H1 (cell line): ENCODE measurements at regions not wholly inside any gene's neighbourhood (a gene's known extent, or its start where the extent isn't known, plus 50 kb on each side); places are given as distances from the start of the nearest gene placed in this dataset.

Experiments
- CTCF ChIA-PET: fragments of 300-600 bp; sonication (Branson Sonifier 250); formaldehyde crosslinking; loops from one replicate; lab custom pipeline; 2021; ENCODE audit not compliant: partially characterized antibody; lab: Charles Lee
- POLR2A ChIA-PET: fragments of 300-600 bp; sonication (Branson Sonifier 250); formaldehyde crosslinking; loops from one replicate; lab custom pipeline; 2021; ENCODE audit warnings: inconsistent platforms; ENCODE audit not compliant: partially characterized antibody; lab: Charles Lee
- DNase-seq, 2 experiments: peaks; one replicate each; pipeline versions ENCODE4 v3.0.0 to v3.0.0-alpha.2; 2010 to 2022; ENCODE audit warnings: low spot score in 2 of 2, low read depth in 1 of 2, mixed read lengths in 1 of 2
- FAIRE-seq: peaks from 2 replicates; lab custom pipeline; 2011; peaks lifted over from hg19 to GRCh38; lab: Jason Lieb, UNC
- H2AFZ ChIP-seq: 2 replicates; pipeline ENCODE4 v1.8.1; 2012; ENCODE audit warnings: low read length, inconsistent platforms
- H2AK5ac ChIP-seq: 2 replicates; pipeline ENCODE4 v1.6.1; 2013; ENCODE audit warnings: low read depth, low read length
- H2BK120ac ChIP-seq: replicated peaks from 2 replicates; pipeline ENCODE3; 2013; ENCODE audit warnings: low read depth, low read length, inconsistent platforms
- H2BK12ac ChIP-seq: 2 replicates; pipeline ENCODE4 v1.6.1; 2013; ENCODE audit warnings: low read depth, low read length
- H2BK15ac ChIP-seq: 2 replicates; pipeline ENCODE4 v1.6.1; 2013; ENCODE audit warnings: low read length
- H2BK20ac ChIP-seq: 2 replicates; pipeline ENCODE4 v1.6.1; 2013; ENCODE audit warnings: low read length
- H2BK5ac ChIP-seq: 2 replicates; pipeline ENCODE4 v1.6.1; 2013; ENCODE audit warnings: low read depth, low read length
- H3K14ac ChIP-seq: 2 replicates; pipeline ENCODE4 v1.6.1; 2013; ENCODE audit warnings: inconsistent platforms; ENCODE audit not compliant: insufficient read length
- H3K18ac ChIP-seq: 2 replicates; pipeline ENCODE4 v1.6.1; 2013; ENCODE audit warnings: low read length; ENCODE audit errors: extremely low read depth
- H3K23ac ChIP-seq: 2 replicates; pipeline ENCODE4 v1.6.1; 2013; ENCODE audit warnings: inconsistent platforms; ENCODE audit not compliant: insufficient read length
- H3K23me2 ChIP-seq: 2 replicates; pipeline ENCODE4 v1.6.1; 2013; ENCODE audit warnings: low read depth, low read length
- H3K27ac ChIP-seq: 2 replicates; pipeline ENCODE4 v1.6.1; 2011; ENCODE audit warnings: low read depth, low read length, inconsistent platforms
- H3K27me3 ChIP-seq, 4 experiments: replicated peaks in 1 of 4; 1 replicate in 1 of 4; 2 replicates in 3 of 4; pipeline versions ENCODE4 v1.6.1 to v1.8.1; 2011 to 2013; ENCODE audit warnings: low read length in 3 of 4, mild to moderate bottlenecking in 3 of 4, inconsistent platforms in 2 of 4, mixed read lengths in 2 of 4, moderate library complexity in 1 of 4; ENCODE audit not compliant: control insufficient read depth in 3 of 4, insufficient read depth in 3 of 4; ENCODE audit errors: extremely low read depth in 1 of 4
- H3K36me3 ChIP-seq, 4 experiments: 2 replicates each; pipeline versions ENCODE4 v1.6.1 to v1.8.1; 2011 to 2013; ENCODE audit warnings: mild to moderate bottlenecking in 4 of 4, low read length in 3 of 4, moderate library complexity in 2 of 4, control low read depth in 1 of 4, inconsistent platforms in 1 of 4; ENCODE audit not compliant: insufficient read depth in 4 of 4, control insufficient read depth in 2 of 4
- H3K4ac ChIP-seq: replicated peaks from 2 replicates; pipeline ENCODE3; 2013; ENCODE audit warnings: low read length, low read depth, mixed read lengths, inconsistent platforms; ENCODE audit not compliant: insufficient read length
- H3K4me1 ChIP-seq, 4 experiments: replicated peaks in 1 of 4; 1 replicate in 1 of 4; 2 replicates in 3 of 4; pipeline versions ENCODE4 v1.6.1 to v1.8.1; 2011 to 2013; ENCODE audit warnings: low read length in 3 of 4, inconsistent platforms in 2 of 4, mixed read lengths in 1 of 4; ENCODE audit not compliant: insufficient read depth in 4 of 4, control insufficient read depth in 3 of 4
- H3K4me2 ChIP-seq, 2 experiments: 2 replicates each; pipeline versions ENCODE4 v1.6.1 to v1.8.1; 2011 to 2013; ENCODE audit warnings: low read depth in 2 of 2, low read length in 2 of 2, control low read depth in 1 of 2, inconsistent platforms in 1 of 2, mild to moderate bottlenecking in 1 of 2; ENCODE audit not compliant: insufficient read depth in 1 of 2
- H3K4me3 ChIP-seq, 4 experiments: fragments of 200-600, 300-600 bp in 1 of 4; sonication (generic), shearing (Covaris generic), sonication (Bioruptor Twin) in 1 of 4; 2 replicates each; pipeline versions ENCODE4 v1.5.1 to v1.8.1; 2011 to 2016; ENCODE audit warnings: low read length in 4 of 4, low read depth in 3 of 4, control low read depth in 2 of 4, inconsistent platforms in 2 of 4, mild to moderate bottlenecking in 2 of 4, mixed read lengths in 1 of 4, moderate library complexity in 1 of 4; ENCODE audit not compliant: insufficient read depth in 2 of 4; ENCODE audit errors: extremely low read depth in 1 of 4
- H3K56ac ChIP-seq: replicated peaks from 2 replicates; pipeline ENCODE3; 2013; ENCODE audit warnings: low read depth, mild to moderate bottlenecking, mixed read lengths, low read length, inconsistent platforms; ENCODE audit not compliant: insufficient read length
- H3K79me1 ChIP-seq: 2 replicates; pipeline ENCODE4 v1.6.1; 2013; ENCODE audit warnings: low read depth, low read length, control low read depth
- H3K79me2 ChIP-seq, 2 experiments: 2 replicates each; pipeline versions ENCODE4 v1.6.1 to v1.8.1; 2012 to 2013; ENCODE audit warnings: low read length in 2 of 2, mild to moderate bottlenecking in 2 of 2, inconsistent platforms in 1 of 2; ENCODE audit not compliant: insufficient read depth in 2 of 2, control insufficient read depth in 1 of 2
- H3K9ac ChIP-seq, 4 experiments: replicated peaks in 1 of 4; 1 replicate in 1 of 4; 2 replicates in 3 of 4; pipeline versions ENCODE4 v1.6.1 to v1.8.1; 2011 to 2013; ENCODE audit warnings: low read depth in 3 of 4, low read length in 3 of 4, control low read depth in 2 of 4, mild to moderate bottlenecking in 2 of 4, moderate library complexity in 2 of 4, inconsistent platforms in 1 of 4; ENCODE audit errors: extremely low read depth in 1 of 4
- H3K9me3 ChIP-seq, 2 experiments: 2 replicates each; pipeline versions ENCODE4 v1.6.1 to v1.8.1; 2012 to 2013; ENCODE audit warnings: mild to moderate bottlenecking in 2 of 2, moderate library complexity in 2 of 2, control low read depth in 1 of 2, inconsistent platforms in 1 of 2, low read depth in 1 of 2, low read length in 1 of 2, mixed read lengths in 1 of 2; ENCODE audit not compliant: insufficient read depth in 2 of 2
- H4K20me1 ChIP-seq, 2 experiments: replicated peaks in 1 of 2; 2 replicates each; pipeline versions ENCODE3 to v1.8.1; 2011 to 2013; ENCODE audit warnings: inconsistent platforms in 2 of 2, low read length in 2 of 2, mild to moderate bottlenecking in 1 of 2; ENCODE audit not compliant: insufficient read depth in 2 of 2, control insufficient read depth in 1 of 2
- H4K5ac ChIP-seq: 2 replicates; pipeline ENCODE4 v1.6.1; 2013; ENCODE audit warnings: low read length, low read depth, mixed read lengths, inconsistent platforms; ENCODE audit not compliant: insufficient read length
- H4K8ac ChIP-seq: 2 replicates; pipeline ENCODE4 v1.8.0; 2013; ENCODE audit warnings: mild to moderate bottlenecking, moderate library complexity, low read length, inconsistent platforms; ENCODE audit not compliant: insufficient read depth; ENCODE audit errors: extremely low read depth
- H4K91ac ChIP-seq: replicated peaks from 2 replicates; pipeline ENCODE3; 2013; ENCODE audit warnings: low read length, mixed read lengths, inconsistent platforms; ENCODE audit not compliant: insufficient read length
- CREB1 ChIP-seq: IDR thresholded peaks from 2 replicates; pipeline ENCODE4 v1.6.1; 2012; ENCODE audit warnings: inconsistent platforms
- NRF1 ChIP-seq: IDR thresholded peaks from 2 replicates; pipeline ENCODE4 v1.6.1; 2011; ENCODE audit warnings: mild to moderate bottlenecking, low read depth, low read length, improper control_type of control experiment
- RBBP5 ChIP-seq: IDR thresholded peaks from 2 replicates; pipeline ENCODE4 v1.7.1; 2012; ENCODE audit warnings: low read depth, mild to moderate bottlenecking, inconsistent platforms, low read length, moderate library complexity, borderline replicate concordance
- RXRA ChIP-seq: IDR thresholded peaks from 2 replicates; pipeline ENCODE4 v1.6.1; 2011; ENCODE audit warnings: low read depth, mild to moderate bottlenecking, low read length, moderate library complexity; ENCODE audit not compliant: insufficient read depth
- TBP ChIP-seq: IDR thresholded peaks from 2 replicates; pipeline ENCODE4 v1.6.1; 2011; ENCODE audit warnings: low read depth, low read length, improper control_type of control experiment
- WGBS, 2 experiments: shearing (Covaris generic) in 1 of 2; methylation state at CpG; one replicate each; pipeline versions ENCODE4 v1.1.6 to v1.1.7; 2013 to 2015; ENCODE audit warnings: low lambda C conversion rate in 2 of 2, mixed read lengths in 2 of 2, inconsistent platforms in 1 of 2, low coverage in 1 of 2, missing lambda C conversion rate in 1 of 2; ENCODE audit not compliant: insufficient replicate concordance in 2 of 2, insufficient coverage in 1 of 2, insufficient read length in 1 of 2; ENCODE audit errors: extremely low coverage in 1 of 2, missing lambda C conversion rate in 1 of 2; 5-methylcytosine and 5-hydroxymethylcytosine counted together
- TF ChIP-seq, protein P1 (sequence below): IDR thresholded peaks from 2 replicates; pipeline ENCODE4 v1.6.1; 2011; ENCODE audit warnings: low read depth, mild to moderate bottlenecking, low read length; ENCODE audit not compliant: insufficient read depth

DNA sequence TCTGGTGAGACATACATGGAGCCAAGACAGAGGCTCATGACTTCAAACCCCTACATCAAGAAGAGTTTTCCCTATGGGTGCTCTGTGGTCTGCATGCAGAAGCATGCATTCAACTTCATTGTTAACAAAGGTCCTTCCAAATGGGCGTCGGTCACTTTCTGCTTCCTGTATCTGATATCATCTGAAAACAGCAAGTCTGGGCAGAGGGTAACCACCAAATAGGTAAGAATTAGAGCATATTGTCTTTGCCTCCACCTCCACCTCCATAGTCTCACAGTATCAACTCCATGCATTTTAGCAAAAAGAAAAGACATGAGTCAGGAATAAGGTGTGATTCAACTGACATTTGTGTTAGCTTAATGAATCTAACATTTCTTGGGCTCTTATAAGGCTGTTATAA, 462.9 kb downstream of the DMRT2 start:
- POLR2A ChIA-PET: no interaction called here

More for the DNA sequence above, 462.9 kb downstream of the DMRT2 start:
- H4K20me1 ChIP-seq: no peaks in the 10 kb centered on the region
- H3K4me1 ChIP-seq: no peaks in the 10 kb centered on the region
- no peaks in the 10 kb centered on the region for H3K36me3 ChIP-seq
- H2BK20ac ChIP-seq: no peak overlapping the region
- no peak overlapping the region for H3K18ac ChIP-seq
- H2AFZ ChIP-seq: no peak overlapping the region
- H2BK120ac ChIP-seq: no peak overlapping the region
- no peak overlapping the region for H4K5ac ChIP-seq
- H3K23me2 ChIP-seq: no peaks in the 10 kb centered on the region
- peaks cover 72 to 85% of the 10 kb centered on the region in 2 experiments for H3K9me3 ChIP-seq
- no peak overlapping the region for H3K9ac ChIP-seq
- no peak overlapping the region for H3K4ac ChIP-seq
- no peak for DNase-seq
- H4K91ac ChIP-seq: no peak overlapping the region
- no peak overlapping the region for H3K4me2 ChIP-seq
- H3K23ac ChIP-seq: no peak overlapping the region
- no peak overlapping the region for H2BK5ac ChIP-seq
- H2BK12ac ChIP-seq: no peak overlapping the region
- no peak for TF ChIP-seq RXRA
- TF ChIP-seq NRF1: no peak
- no peak for TF ChIP-seq TBP
- no peak for TF ChIP-seq RBBP5
- no peak for TF ChIP-seq CREB1
- TF ChIP-seq, protein P1, sequence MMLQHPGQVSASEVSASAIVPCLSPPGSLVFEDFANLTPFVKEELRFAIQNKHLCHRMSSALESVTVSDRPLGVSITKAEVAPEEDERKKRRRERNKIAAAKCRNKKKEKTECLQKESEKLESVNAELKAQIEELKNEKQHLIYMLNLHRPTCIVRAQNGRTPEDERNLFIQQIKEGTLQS: no peak
- no peak overlapping the region for H2AK5ac ChIP-seq
- H3K79me2 ChIP-seq: no peaks in the 10 kb centered on the region
- H3K27me3 ChIP-seq: no peaks in the 10 kb centered on the region
- H3K56ac ChIP-seq: no peak overlapping the region
- H3K14ac ChIP-seq: no peak overlapping the region
- H2BK15ac ChIP-seq: no peak overlapping the region
- no peak overlapping the region for H3K4me3 ChIP-seq
- no peak overlapping the region for H4K8ac ChIP-seq
- no peaks in the 10 kb centered on the region for H3K79me1 ChIP-seq
- CTCF ChIA-PET: no interaction called here
- no peak overlapping the region for H3K27ac ChIP-seq
- WGBS, 2 experiments: 73% methylated on average over 2 of the region's 2 CpGs; no CpG with 5 or more reads in 1 of the 2 experiments
- no peak for FAIRE-seq
